Caco-2 (cell line): ENCODE measurements at regions not wholly inside any gene's neighbourhood (a gene's known extent, or its start where the extent isn't known, plus 50 kb on each side); places are given as distances from the start of the nearest gene placed in this dataset.

Source experiments
- BruUV-seq: library from RNA; stranded (reverse); fragments of 400-500 nt; replicated peaks from 2 replicates; lab custom pipeline; 2021; lab: Mats Ljungman, UMichigan
- CTCF ChIA-PET: fragments of 300-600 bp; sonication (Branson Sonifier 250); formaldehyde crosslinking; loops from one replicate; lab custom pipeline; 2022; ENCODE audit warnings: antibody characterized with exemption; lab: Charles Lee
- POLR2A ChIA-PET: fragments of 300-600 bp; sonication (Branson Sonifier 250); formaldehyde crosslinking; loops from one replicate; lab custom pipeline; 2022; ENCODE audit warnings: antibody characterized with exemption; lab: Charles Lee
- DNase-seq, 2 experiments: peaks; one replicate each; pipeline versions ENCODE4 v3.0.0 to v3.0.0-alpha.2; 2020 to 2022
- H3K27me3 ChIP-seq: replicated peaks from 2 replicates; pipeline ENCODE4 v1.6.0; 2011; ENCODE audit warnings: low read length; ENCODE audit not compliant: control insufficient read depth, insufficient read depth
- H3K36me3 ChIP-seq: 2 replicates; pipeline ENCODE4 v1.5.1; 2011; ENCODE audit warnings: low read length; ENCODE audit not compliant: control insufficient read depth, insufficient read depth
- H3K4me1 ChIP-seq: fragments of 250-450 bp; sonication (Bioruptor Pico); 2 replicates; pipeline ENCODE4 v1.5.1; 2020; ENCODE audit warnings: mild to moderate bottlenecking
- H3K4me3 ChIP-seq: 2 replicates; pipeline ENCODE4 v1.5.1; 2011; ENCODE audit warnings: low read depth, mild to moderate bottlenecking, control low read depth, low read length
- H3K9me3 ChIP-seq: fragments of 250-450 bp; sonication (Bioruptor Pico); 2 replicates; pipeline ENCODE4 v1.5.1; 2020; ENCODE audit warnings: mild to moderate bottlenecking, moderate library complexity
- H3K27ac Mint-ChIP-seq: one replicate; pipeline ENCODE4 v1.8.0; 2022; ENCODE audit warnings: mixed read lengths; ENCODE audit not compliant: unreplicated experiment
- H3K27me3 Mint-ChIP-seq: one replicate; pipeline ENCODE4 v1.8.0; 2022; ENCODE audit warnings: mixed read lengths; ENCODE audit not compliant: insufficient read depth, unreplicated experiment
- H3K36me3 Mint-ChIP-seq: one replicate; pipeline ENCODE4 v1.8.0; 2022; ENCODE audit warnings: mild to moderate bottlenecking, mixed read lengths; ENCODE audit not compliant: insufficient read depth, unreplicated experiment
- H3K4me1 Mint-ChIP-seq: one replicate; pipeline ENCODE4 v1.8.0; 2022; ENCODE audit warnings: low read depth, mixed read lengths; ENCODE audit not compliant: unreplicated experiment
- H3K4me3 Mint-ChIP-seq: one replicate; pipeline ENCODE4 v1.8.0; 2022; ENCODE audit warnings: mild to moderate bottlenecking, moderate library complexity, mixed read lengths; ENCODE audit not compliant: unreplicated experiment
- H3K9me3 Mint-ChIP-seq: one replicate; pipeline ENCODE4 v1.8.0; 2022; ENCODE audit warnings: mixed read lengths; ENCODE audit not compliant: unreplicated experiment
- CTCF ChIP-seq, 2 experiments: fragments of 200-600 bp in 1 of 2; IDR thresholded peaks; 1 replicate in 1 of 2; 2 replicates in 1 of 2; pipeline versions ENCODE4 v1.5.1 to v1.8.0; 2011 to 2022; ENCODE audit warnings: antibody characterized with exemption in 1 of 2, control low read depth in 1 of 2, inconsistent platforms in 1 of 2, low read depth in 1 of 2, low read length in 1 of 2, mild to moderate bottlenecking in 1 of 2, moderate library complexity in 1 of 2; ENCODE audit not compliant: insufficient read depth in 1 of 2, severe bottlenecking in 1 of 2, unreplicated experiment in 1 of 2
- intact Hi-C: fragments of 100-400 bp; cut with micrococcal nuclease; formaldehyde crosslinking; loops from one replicate; pipeline ENCODE4 v1.10.0; 2022; ENCODE audit not compliant: unreplicated experiment

GRCh38 chr11:11115475-11115874 lies 237.6 kb downstream of the CSNK2A3 start:
- intact Hi-C loops: no loop called here
- no peak overlapping the region for H3K4me3 ChIP-seq
- no peaks in the 10 kb centered on the region for H3K36me3 ChIP-seq
- H3K27me3 ChIP-seq: no peaks in the 10 kb centered on the region; the same call in 1 of the 2 replicates
- no peaks in the 10 kb centered on the region; the same call in 1 of the 2 replicates for H3K9me3 ChIP-seq
- Mint-ChIP-seq H3K36me3 (no peaks in the 10 kb centered on the region), H3K4me3 (no peak overlapping the region), H3K4me1 (no peaks in the 10 kb centered on the region), H3K27me3 (peaks cover 30% of the 10 kb centered on the region), H3K9me3 (peaks cover 10% of the 10 kb centered on the region), H3K27ac (no peak overlapping the region)
- no TSS peak for BruUV-seq
- ChIA-PET POLR2A (no interaction called here), CTCF (no interaction called here)
- H3K4me1 ChIP-seq: no peaks in the 10 kb centered on the region
- DNase-seq: no peak
- no peak for TF ChIP-seq CTCF (IDR thresholded peaks at IDR 0.05; ENCODE audit: insufficient read depth in 1 of 2, low read depth in 1 of 2, low read length in 1 of 2, severe bottlenecking in 1 of 2, unreplicated experiment in 1 of 2)

- no TSS peak for BruUV-seq
- Histone ChIP-seq H3K27me3 (no peaks in the 10 kb centered on the region; the same call in 1 of the 2 replicates), H3K4me1 (no peaks in the 10 kb centered on the region), H3K4me3 (no peak overlapping the region), H3K9me3 (no peaks in the 10 kb centered on the region; the same call in 1 of the 2 replicates), H3K36me3 (no peaks in the 10 kb centered on the region)
- intact Hi-C loops: no loop called here
- H3K36me3 Mint-ChIP-seq: no peaks in the 10 kb centered on the region
- no peaks in the 10 kb centered on the region for H3K4me1 Mint-ChIP-seq
- TF ChIP-seq CTCF (IDR thresholded peaks at IDR 0.05; ENCODE audit: insufficient read depth in 1 of 2, low read depth in 1 of 2, low read length in 1 of 2, severe bottlenecking in 1 of 2, unreplicated experiment in 1 of 2): no peak
- H3K27me3 Mint-ChIP-seq: peaks cover 26% of the 10 kb centered on the region
- no peak for DNase-seq
- no peak overlapping the region for H3K27ac Mint-ChIP-seq
- ChIA-PET CTCF (no interaction called here), POLR2A (no interaction called here)
- peaks cover 10% of the 10 kb centered on the region for H3K9me3 Mint-ChIP-seq
- no peak overlapping the region for H3K4me3 Mint-ChIP-seq
These were observed 239.4 kb downstream of the CSNK2A3 start for GRCh38 chr11:11113626-11114025.

- no peak overlapping the region for H3K4me3 ChIP-seq
- BruUV-seq: no TSS peak
- H3K27me3 ChIP-seq: no peaks in the 10 kb centered on the region
- H3K36me3 Mint-ChIP-seq: no peaks in the 10 kb centered on the region
- H3K4me3 Mint-ChIP-seq: no peak overlapping the region
- no peak overlapping the region for H3K27ac Mint-ChIP-seq
- no peak for DNase-seq
- no peaks in the 10 kb centered on the region for H3K9me3 Mint-ChIP-seq
- no peak for TF ChIP-seq CTCF (IDR thresholded peaks at IDR 0.05; ENCODE audit: insufficient read depth in 1 of 2, low read depth in 1 of 2, low read length in 1 of 2, severe bottlenecking in 1 of 2, unreplicated experiment in 1 of 2)
- no peaks in the 10 kb centered on the region for H3K4me1 Mint-ChIP-seq
- POLR2A ChIA-PET: no interaction called here
- CTCF ChIA-PET: no interaction called here
- H3K4me1 ChIP-seq: no peaks in the 10 kb centered on the region
- H3K36me3 ChIP-seq: no peaks in the 10 kb centered on the region
- H3K27me3 Mint-ChIP-seq: peaks cover 14% of the 10 kb centered on the region
- intact Hi-C loops: no loop called here
- H3K9me3 ChIP-seq: no peaks in the 10 kb centered on the region; the same call in 1 of the 2 replicates
These were observed 245.0 kb downstream of the CSNK2A3 start for GRCh38 chr11:11108026-11108425.
